Epithelial cell of proximal tubule (primary cell): ENCODE measurements at regions not wholly inside any gene's neighbourhood (a gene's known extent, or its start where the extent isn't known, plus 50 kb on each side); places are given as distances from the start of the nearest gene placed in this dataset.

Experiments
- DNase-seq: peaks from one replicate; pipeline ENCODE4 v3.0.0-alpha.2; 2011; ENCODE audit warnings: low read depth
- H3K4me3 ChIP-seq: 2 replicates; pipeline ENCODE4 v1.5.1; 2011; ENCODE audit warnings: low read depth, mild to moderate bottlenecking, low read length
- TF ChIP-seq, protein P1 (sequence below): conservative IDR thresholded peaks from 2 replicates; pipeline ENCODE4 v1.5.1; 2012; ENCODE audit warnings: low read depth, mild to moderate bottlenecking, low read length

DNA sequence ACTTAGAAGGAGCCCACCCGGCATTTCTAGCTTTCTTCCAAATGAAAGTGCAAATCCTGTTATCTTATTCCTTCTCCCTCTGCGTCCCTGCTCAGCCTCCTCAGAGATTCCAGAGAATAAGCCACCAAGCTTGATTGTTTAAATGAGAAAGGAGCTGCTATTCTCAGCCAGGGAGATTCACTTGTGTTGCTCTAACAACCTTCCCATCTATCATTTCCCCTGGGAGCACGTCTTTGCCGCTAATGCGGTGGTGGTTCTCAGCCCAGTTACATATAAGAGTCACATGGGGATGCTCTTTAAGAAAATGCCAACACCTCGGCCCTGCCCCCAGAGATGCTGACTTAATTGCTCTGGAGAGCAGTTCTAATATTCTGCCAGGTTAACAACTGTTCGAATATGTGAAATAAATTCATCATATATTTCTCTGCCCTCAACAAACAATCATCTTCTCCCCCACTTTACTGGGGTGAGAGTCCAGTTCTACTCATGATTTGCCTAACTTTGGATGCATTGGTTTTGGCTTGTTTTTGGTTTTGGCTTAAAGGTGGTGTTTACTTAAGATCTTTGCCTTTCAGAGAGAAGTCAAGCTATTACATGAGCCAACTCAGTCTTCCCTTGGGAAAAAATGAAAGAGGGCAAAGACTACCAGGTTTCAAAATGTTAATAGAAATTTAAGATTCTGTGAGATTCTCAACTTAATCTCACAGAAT, 213.9 kb downstream of the SEC16B start:
- no peak overlapping the region for H3K4me3 ChIP-seq
- no peak for DNase-seq
- TF ChIP-seq, protein P1, sequence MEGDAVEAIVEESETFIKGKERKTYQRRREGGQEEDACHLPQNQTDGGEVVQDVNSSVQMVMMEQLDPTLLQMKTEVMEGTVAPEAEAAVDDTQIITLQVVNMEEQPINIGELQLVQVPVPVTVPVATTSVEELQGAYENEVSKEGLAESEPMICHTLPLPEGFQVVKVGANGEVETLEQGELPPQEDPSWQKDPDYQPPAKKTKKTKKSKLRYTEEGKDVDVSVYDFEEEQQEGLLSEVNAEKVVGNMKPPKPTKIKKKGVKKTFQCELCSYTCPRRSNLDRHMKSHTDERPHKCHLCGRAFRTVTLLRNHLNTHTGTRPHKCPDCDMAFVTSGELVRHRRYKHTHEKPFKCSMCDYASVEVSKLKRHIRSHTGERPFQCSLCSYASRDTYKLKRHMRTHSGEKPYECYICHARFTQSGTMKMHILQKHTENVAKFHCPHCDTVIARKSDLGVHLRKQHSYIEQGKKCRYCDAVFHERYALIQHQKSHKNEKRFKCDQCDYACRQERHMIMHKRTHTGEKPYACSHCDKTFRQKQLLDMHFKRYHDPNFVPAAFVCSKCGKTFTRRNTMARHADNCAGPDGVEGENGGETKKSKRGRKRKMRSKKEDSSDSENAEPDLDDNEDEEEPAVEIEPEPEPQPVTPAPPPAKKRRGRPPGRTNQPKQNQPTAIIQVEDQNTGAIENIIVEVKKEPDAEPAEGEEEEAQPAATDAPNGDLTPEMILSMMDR, result no peak

DNA sequence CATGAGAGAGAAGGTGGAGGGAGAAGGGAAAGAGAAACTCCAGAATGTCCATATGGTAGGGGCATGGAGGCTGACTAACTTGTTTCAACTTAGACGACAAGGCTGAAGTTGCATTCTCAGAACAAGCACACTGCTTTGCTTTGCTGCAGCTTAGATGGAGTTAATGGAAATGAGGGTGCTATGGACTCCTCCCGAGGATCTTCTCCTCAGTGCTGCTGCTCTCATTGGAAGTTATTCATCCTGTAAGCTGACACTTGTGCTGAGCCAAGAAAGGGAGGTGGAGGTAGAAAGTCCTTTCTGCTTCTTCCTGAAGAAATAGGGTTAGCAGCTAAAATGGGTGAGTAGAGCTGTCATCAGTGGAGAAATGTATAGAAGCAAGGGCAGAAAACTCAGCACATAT, 215.3 kb downstream of the SEC16B start:
- TF ChIP-seq, protein P1, result no peak
- no peak overlapping the region for H3K4me3 ChIP-seq
- no peak for DNase-seq

GRCh38 chr1:177753655-177754054, 216.2 kb downstream of the SEC16B start:
- TF ChIP-seq, protein P1, result no peak
- no peak for DNase-seq

GRCh38 chr1:177748080-177748801, 221.6 kb downstream of the SEC16B start:
- DNase-seq, result no peak
- no peak overlapping the region for H3K4me3 ChIP-seq
- TF ChIP-seq, protein P1, result no peak

More at GRCh38 chr1:177753655-177754054, 216.2 kb downstream of the SEC16B start:
- no peak overlapping the region for H3K4me3 ChIP-seq

DNA sequence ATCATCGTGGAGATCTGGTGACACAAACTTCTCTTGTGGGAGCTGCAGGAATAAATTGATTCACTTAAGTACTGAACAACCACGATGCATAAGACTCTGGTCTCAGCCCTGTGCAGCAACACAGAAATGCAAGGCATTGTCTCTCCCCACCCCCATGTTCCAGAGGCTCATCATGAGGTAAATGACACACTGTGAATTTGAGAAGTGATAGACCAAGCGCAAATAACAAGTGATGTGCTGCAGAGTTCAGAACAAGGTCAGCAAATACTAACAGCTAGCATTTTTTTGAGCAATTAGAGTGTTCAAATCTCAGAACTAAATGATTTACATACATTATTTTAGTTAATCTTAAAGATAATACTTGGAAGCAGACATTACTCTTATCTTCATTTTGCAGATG, 223.7 kb downstream of the SEC16B start:
- no peak for DNase-seq
- TF ChIP-seq, protein P1, result no peak
- H3K4me3 ChIP-seq, result no peak overlapping the region

- TF ChIP-seq, protein P1, result no peak
- H3K4me3 ChIP-seq, result no peak overlapping the region
- DNase-seq, result no peak
These were observed 225.0 kb downstream of the SEC16B start for GRCh38 chr1:177744906-177745305.
